Astrocyte of the hippocampus (primary cell): ENCODE measurements at regions not wholly inside any gene's neighbourhood (a gene's known extent, or its start where the extent isn't known, plus 50 kb on each side); places are given as distances from the start of the nearest gene placed in this dataset.
A peak's percentile ranks its signal among the peaks of the same experiment; 100 is the strongest.
"Not testable (repeated sequence)": the region's sequence is repeated elsewhere in the genome, so short reads cannot be mapped to it uniquely, and the experiment has no call there.

Experiments used
- DNase-seq: peaks from one replicate; pipeline ENCODE4 v3.0.0; 2011; ENCODE audit warnings: low read depth, low spot score

- no peak for DNase-seq
Observed at GRCh38 chr10:101280511-101280910, 51.2 kb upstream of the LBX1 start.

- DNase-seq: not testable (repeated sequence)
Observed at GRCh38 chr10:101280921-101281320, 51.7 kb upstream of the LBX1 start.

- no peak for DNase-seq
Observed at GRCh38 chr10:101282947-101283346, 53.7 kb upstream of the LBX1 start.

- no peak for DNase-seq
Observed at GRCh38 chr10:101283762-101284100, 54.5 kb upstream of the LBX1 start.

- no peak for DNase-seq
Observed at GRCh38 chr10:101284101-101284743, 55.0 kb upstream of the LBX1 start.

- no peak for DNase-seq
Observed at GRCh38 chr10:101284744-101285463, 55.6 kb upstream of the LBX1 start.

- DNase-seq: no peak
Observed at GRCh38 chr10:101285519-101286070, 56.3 kb upstream of the LBX1 start.

- no peak for DNase-seq
Observed at GRCh38 chr10:101286248-101287046, 57.2 kb upstream of the LBX1 start.

- no peak for DNase-seq
Observed at GRCh38 chr10:101287183-101287996, 58.1 kb upstream of the LBX1 start.

GRCh38 chr10:101287997-101288635 is 58.9 kb upstream of the LBX1 start:
- peak; percentile 64 for DNase-seq

GRCh38 chr10:101289541-101289940 is 60.3 kb upstream of the LBX1 start:
- DNase-seq: no peak

- no peak for DNase-seq
Observed at GRCh38 chr10:101290431-101290830, 61.2 kb upstream of the LBX1 start.

- no peak for DNase-seq
Observed at GRCh38 chr10:101290881-101291280, 61.6 kb upstream of the LBX1 start.

- DNase-seq: peak; percentile 69
Observed at GRCh38 chr10:101291331-101292193, 62.3 kb upstream of the LBX1 start.

GRCh38 chr10:101292194-101293006 is 61.6 kb upstream of the BTRC start:
- DNase-seq: peak; percentile 50

- DNase-seq: no peak
Observed at GRCh38 chr10:101293007-101293723, 60.8 kb upstream of the BTRC start.

- DNase-seq: no peak
Observed at GRCh38 chr10:101294109-101294508, 59.9 kb upstream of the BTRC start.

GRCh38 chr10:101295261-101295660 is 58.7 kb upstream of the BTRC start:
- DNase-seq: no peak
